ENCODE measurements at regions not wholly inside any gene's neighbourhood (a gene's known extent, or its start where the extent isn't known, plus 50 kb on each side); places are given as distances from the start of the nearest gene placed in this dataset.

DNA sequence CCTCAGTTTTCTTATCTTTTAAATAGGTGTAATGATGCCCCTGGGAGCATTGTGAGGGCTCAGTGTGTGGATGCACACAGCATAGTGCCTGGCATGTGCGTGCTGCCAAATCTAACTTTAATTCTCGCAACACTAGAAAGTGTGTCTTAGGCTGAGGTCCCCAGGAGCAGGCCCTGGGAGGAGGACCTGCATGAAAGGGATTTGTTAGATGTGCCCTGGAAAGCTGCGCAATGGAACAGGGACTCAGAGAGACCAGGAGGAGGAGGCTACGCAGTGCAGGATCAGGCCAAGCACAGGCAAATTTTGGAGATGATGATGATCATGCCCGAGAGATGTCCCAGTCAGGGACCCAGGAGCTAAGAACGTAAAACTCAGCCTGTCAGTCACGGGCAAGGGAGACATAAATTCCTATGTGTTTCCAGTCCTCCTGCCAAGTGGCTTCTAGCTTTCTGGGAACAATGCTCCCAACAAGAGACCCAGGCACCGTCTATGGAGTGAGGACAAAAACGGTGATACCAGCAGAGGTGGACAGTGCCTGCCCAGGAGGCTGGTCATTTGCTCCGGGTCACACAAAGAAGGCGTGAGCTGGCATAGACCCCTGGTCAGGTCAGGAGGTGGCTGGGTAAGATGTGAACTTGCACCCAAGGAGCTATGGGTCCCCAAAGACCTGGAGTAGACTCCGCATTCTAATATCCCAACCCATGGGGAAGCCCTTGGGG, 352.2 kb upstream of the TNRC6C start (continued):
- TF ChIP-seq, protein P1, sequence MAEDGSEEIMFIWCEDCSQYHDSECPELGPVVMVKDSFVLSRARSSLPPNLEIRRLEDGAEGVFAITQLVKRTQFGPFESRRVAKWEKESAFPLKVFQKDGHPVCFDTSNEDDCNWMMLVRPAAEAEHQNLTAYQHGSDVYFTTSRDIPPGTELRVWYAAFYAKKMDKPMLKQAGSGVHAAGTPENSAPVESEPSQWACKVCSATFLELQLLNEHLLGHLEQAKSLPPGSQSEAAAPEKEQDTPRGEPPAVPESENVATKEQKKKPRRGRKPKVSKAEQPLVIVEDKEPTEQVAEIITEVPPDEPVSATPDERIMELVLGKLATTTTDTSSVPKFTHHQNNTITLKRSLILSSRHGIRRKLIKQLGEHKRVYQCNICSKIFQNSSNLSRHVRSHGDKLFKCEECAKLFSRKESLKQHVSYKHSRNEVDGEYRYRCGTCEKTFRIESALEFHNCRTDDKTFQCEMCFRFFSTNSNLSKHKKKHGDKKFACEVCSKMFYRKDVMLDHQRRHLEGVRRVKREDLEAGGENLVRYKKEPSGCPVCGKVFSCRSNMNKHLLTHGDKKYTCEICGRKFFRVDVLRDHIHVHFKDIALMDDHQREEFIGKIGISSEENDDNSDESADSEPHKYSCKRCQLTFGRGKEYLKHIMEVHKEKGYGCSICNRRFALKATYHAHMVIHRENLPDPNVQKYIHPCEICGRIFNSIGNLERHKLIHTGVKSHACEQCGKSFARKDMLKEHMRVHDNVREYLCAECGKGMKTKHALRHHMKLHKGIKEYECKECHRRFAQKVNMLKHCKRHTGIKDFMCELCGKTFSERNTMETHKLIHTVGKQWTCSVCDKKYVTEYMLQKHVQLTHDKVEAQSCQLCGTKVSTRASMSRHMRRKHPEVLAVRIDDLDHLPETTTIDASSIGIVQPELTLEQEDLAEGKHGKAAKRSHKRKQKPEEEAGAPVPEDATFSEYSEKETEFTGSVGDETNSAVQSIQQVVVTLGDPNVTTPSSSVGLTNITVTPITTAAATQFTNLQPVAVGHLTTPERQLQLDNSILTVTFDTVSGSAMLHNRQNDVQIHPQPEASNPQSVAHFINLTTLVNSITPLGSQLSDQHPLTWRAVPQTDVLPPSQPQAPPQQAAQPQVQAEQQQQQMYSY (CRISPR knock-in tag; IDR thresholded peaks at IDR 0.05) = no peak
- TF ChIP-seq MXD4 (CRISPR knock-in tag; IDR thresholded peaks at IDR 0.05; ENCODE audit: borderline replicate concordance) (no peak), NFYB (CRISPR knock-in tag; conservative IDR thresholded peaks at IDR 0.05; ENCODE audit: low read depth) (no peak), KAT7 (CRISPR knock-in tag; IDR thresholded peaks at IDR 0.05; ENCODE audit: borderline replicate concordance) (no peak), ZNF232 (CRISPR knock-in tag; IDR thresholded peaks at IDR 0.05) (no peak), ESRRA (CRISPR knock-in tag; IDR thresholded peaks at IDR 0.05; ENCODE audit: borderline replicate concordance) (no peak), CREB1 (CRISPR knock-in tag; IDR thresholded peaks at IDR 0.05) (no peak), NR2C2 (CRISPR knock-in tag; IDR thresholded peaks at IDR 0.05) (no peak), PRRX2 (CRISPR knock-in tag; IDR thresholded peaks at IDR 0.05) (no peak), SP1 (CRISPR knock-in tag; conservative IDR thresholded peaks at IDR 0.05) (no peak), ZNF138 (CRISPR knock-in tag; conservative IDR thresholded peaks at IDR 0.05) (no peak)
- TF ChIP-seq, protein P2, sequence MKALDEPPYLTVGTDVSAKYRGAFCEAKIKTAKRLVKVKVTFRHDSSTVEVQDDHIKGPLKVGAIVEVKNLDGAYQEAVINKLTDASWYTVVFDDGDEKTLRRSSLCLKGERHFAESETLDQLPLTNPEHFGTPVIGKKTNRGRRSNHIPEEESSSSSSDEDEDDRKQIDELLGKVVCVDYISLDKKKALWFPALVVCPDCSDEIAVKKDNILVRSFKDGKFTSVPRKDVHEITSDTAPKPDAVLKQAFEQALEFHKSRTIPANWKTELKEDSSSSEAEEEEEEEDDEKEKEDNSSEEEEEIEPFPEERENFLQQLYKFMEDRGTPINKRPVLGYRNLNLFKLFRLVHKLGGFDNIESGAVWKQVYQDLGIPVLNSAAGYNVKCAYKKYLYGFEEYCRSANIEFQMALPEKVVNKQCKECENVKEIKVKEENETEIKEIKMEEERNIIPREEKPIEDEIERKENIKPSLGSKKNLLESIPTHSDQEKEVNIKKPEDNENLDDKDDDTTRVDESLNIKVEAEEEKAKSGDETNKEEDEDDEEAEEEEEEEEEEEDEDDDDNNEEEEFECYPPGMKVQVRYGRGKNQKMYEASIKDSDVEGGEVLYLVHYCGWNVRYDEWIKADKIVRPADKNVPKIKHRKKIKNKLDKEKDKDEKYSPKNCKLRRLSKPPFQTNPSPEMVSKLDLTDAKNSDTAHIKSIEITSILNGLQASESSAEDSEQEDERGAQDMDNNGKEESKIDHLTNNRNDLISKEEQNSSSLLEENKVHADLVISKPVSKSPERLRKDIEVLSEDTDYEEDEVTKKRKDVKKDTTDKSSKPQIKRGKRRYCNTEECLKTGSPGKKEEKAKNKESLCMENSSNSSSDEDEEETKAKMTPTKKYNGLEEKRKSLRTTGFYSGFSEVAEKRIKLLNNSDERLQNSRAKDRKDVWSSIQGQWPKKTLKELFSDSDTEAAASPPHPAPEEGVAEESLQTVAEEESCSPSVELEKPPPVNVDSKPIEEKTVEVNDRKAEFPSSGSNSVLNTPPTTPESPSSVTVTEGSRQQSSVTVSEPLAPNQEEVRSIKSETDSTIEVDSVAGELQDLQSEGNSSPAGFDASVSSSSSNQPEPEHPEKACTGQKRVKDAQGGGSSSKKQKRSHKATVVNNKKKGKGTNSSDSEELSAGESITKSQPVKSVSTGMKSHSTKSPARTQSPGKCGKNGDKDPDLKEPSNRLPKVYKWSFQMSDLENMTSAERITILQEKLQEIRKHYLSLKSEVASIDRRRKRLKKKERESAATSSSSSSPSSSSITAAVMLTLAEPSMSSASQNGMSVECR (CRISPR knock-in tag; IDR thresholded peaks at IDR 0.05; ENCODE audit: borderline replicate concordance) = no peak
- TF ChIP-seq, protein P3, sequence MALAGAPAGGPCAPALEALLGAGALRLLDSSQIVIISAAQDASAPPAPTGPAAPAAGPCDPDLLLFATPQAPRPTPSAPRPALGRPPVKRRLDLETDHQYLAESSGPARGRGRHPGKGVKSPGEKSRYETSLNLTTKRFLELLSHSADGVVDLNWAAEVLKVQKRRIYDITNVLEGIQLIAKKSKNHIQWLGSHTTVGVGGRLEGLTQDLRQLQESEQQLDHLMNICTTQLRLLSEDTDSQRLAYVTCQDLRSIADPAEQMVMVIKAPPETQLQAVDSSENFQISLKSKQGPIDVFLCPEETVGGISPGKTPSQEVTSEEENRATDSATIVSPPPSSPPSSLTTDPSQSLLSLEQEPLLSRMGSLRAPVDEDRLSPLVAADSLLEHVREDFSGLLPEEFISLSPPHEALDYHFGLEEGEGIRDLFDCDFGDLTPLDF (CRISPR knock-in tag; IDR thresholded peaks at IDR 0.05) = no peak
- TF ChIP-seq, protein P4, sequence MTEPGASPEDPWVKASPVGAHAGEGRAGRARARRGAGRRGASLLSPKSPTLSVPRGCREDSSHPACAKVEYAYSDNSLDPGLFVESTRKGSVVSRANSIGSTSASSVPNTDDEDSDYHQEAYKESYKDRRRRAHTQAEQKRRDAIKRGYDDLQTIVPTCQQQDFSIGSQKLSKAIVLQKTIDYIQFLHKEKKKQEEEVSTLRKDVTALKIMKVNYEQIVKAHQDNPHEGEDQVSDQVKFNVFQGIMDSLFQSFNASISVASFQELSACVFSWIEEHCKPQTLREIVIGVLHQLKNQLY (CRISPR knock-in tag; IDR thresholded peaks at IDR 0.05) = no peak

DNA sequence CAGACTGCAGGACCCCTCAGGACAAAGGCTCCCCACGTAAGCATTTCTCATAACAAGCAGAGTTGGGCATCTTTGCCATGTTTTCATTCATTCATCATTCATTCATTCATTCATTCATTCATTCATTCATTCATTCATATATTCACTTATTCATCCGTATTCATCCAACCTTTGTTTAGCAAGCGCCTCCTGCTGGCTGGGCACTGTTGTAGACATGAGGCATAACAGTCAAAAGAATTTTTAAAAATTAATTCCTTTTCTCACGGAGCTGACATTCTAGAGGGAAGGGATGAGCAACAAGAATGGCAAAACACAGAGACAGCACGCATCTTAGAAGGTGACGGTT, 351.7 kb upstream of the TNRC6C start:
- Mint-ChIP-seq H3K4me1 (no peaks in the 10 kb centered on the region), H3K36me3 (no peaks in the 10 kb centered on the region), H3K27ac (no peak overlapping the region), H3K4me3 (no peak overlapping the region), H3K9me3 (no peaks in the 10 kb centered on the region), H3K27me3 (ENCODE audit: low read depth) (no peaks in the 10 kb centered on the region)
- ATAC-seq (no peak), DNase-seq (ENCODE audit: low spot score) (no peak)
- TF ChIP-seq, protein P5, sequence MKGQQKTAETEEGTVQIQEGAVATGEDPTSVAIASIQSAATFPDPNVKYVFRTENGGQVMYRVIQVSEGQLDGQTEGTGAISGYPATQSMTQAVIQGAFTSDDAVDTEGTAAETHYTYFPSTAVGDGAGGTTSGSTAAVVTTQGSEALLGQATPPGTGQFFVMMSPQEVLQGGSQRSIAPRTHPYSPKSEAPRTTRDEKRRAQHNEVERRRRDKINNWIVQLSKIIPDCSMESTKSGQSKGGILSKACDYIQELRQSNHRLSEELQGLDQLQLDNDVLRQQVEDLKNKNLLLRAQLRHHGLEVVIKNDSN (CRISPR knock-in tag; IDR thresholded peaks at IDR 0.05) = no peak
- TF ChIP-seq, protein P6, sequence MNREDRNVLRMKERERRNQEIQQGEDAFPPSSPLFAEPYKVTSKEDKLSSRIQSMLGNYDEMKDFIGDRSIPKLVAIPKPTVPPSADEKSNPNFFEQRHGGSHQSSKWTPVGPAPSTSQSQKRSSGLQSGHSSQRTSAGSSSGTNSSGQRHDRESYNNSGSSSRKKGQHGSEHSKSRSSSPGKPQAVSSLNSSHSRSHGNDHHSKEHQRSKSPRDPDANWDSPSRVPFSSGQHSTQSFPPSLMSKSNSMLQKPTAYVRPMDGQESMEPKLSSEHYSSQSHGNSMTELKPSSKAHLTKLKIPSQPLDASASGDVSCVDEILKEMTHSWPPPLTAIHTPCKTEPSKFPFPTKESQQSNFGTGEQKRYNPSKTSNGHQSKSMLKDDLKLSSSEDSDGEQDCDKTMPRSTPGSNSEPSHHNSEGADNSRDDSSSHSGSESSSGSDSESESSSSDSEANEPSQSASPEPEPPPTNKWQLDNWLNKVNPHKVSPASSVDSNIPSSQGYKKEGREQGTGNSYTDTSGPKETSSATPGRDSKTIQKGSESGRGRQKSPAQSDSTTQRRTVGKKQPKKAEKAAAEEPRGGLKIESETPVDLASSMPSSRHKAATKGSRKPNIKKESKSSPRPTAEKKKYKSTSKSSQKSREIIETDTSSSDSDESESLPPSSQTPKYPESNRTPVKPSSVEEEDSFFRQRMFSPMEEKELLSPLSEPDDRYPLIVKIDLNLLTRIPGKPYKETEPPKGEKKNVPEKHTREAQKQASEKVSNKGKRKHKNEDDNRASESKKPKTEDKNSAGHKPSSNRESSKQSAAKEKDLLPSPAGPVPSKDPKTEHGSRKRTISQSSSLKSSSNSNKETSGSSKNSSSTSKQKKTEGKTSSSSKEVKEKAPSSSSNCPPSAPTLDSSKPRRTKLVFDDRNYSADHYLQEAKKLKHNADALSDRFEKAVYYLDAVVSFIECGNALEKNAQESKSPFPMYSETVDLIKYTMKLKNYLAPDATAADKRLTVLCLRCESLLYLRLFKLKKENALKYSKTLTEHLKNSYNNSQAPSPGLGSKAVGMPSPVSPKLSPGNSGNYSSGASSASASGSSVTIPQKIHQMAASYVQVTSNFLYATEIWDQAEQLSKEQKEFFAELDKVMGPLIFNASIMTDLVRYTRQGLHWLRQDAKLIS (CRISPR knock-in tag; IDR thresholded peaks at IDR 0.05; ENCODE audit: borderline replicate concordance) = no peak
- ChIA-PET CTCF (interaction anchor here (0.8 to 2.0 kb wide), 6 partner anchors 10 to 143 kb away, joined by 3 to 13 read pairs (median 4); no protein-coding TSS in a partner anchor), POLR2A (no interaction called here)

All from WTC11 (cell line).